DMS 273 treated with DMSO at 0.1 percent for 48 hours (cell line): ENCODE measurements at regions not wholly inside any gene's neighbourhood (a gene's known extent, or its start where the extent isn't known, plus 50 kb on each side); places are given as distances from the start of the nearest gene placed in this dataset.

Experiments used
- DNase-seq: peaks from one replicate; lab custom pipeline; 2025; lab: John Stamatoyannopoulos, UW

DNA sequence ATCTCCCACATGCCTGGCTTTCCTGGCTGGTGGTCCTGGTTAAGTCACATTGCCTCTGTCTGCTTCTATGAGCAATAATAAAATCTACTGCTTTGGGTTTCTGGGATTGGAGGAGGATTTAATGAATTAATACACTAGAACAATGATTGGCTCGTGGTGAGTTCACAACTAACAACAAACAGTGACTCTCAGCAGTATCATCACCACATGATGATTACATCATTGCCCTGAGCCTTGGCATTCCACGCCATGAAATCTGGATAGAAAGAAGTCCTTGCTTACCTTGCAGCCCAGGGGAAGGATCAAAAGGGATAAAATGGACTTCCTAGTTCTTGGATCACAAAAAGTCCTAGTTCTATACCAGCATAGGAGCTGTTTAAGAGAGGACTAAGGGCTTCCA is 1069.0 kb downstream of the VRK1 start:
- no peak for DNase-seq

DNA sequence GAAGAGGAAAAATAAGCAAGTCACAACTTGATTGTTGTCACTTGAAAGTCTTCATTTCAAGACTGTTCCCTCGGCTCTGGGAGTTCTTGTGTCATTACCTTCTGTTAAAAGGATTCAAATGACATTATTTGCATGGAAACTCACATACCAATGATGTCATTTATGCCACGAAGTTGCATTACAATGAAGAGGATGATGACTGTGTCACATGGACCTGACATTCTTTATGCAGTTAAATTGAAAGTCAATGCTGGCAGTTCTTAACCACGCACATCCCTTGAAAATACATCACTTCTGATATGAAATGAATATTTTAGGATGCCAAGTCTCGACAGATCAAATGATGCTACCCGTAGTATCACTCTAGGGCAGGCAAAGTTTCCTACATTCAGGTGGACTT is 1069.5 kb downstream of the VRK1 start:
- no peak for DNase-seq

DNA sequence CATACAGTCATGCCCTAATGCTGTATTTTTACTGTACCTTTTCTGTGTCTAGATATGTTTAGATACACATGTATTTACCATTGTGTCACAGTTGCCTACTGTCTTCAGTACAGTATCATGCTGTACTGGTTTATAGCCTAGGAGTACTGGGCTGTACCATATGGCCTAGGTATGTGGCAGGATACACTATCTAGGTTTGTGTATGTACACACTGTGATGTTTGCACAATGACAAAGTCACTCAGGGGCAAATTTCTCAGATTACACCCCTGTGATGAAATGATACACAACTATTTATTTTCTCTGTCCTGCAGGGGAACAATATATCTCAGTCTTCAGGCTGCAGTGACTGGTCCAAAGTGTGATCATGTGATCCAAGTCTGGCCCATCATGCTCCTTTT is 1076.1 kb downstream of the VRK1 start:
- DNase-seq: no peak

DNA sequence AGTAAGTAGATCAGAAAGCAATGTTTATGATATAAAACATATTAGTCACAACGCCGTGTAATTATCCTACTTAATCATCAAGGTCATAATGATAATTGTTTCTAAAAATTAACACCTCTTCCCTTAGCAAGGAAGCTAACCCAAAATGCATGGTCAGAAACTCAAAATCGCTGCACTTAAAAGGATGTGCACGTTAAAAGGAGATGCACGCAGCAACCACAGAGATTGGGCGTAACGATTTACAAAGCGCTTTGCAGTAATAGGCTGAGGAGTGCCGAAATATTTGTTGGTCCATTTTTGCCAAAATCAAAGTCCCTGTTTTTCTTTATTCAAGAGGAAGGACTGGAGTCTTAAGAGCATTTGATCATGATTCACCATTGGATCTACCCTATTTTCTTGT is 1077.2 kb downstream of the VRK1 start:
- no peak for DNase-seq

DNA sequence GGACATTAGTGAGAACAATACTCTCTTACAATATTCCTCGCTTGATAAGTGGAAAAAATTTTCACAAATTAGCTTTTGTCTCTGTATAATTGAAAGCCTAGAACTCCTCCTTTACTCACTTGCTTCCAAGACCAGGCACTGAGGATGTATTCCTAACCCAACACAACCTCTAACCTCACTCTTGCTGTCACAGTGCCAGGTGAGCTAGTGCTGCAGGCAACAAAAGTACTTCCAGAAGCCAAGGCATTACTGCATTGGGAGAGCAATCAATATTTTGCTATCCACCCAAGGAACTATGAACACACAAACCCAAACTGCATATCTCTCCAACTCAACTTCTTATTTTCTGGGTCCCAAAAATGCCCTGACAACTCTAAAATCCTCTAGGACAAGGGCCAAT is 1081.0 kb downstream of the VRK1 start:
- no peak for DNase-seq

DNA sequence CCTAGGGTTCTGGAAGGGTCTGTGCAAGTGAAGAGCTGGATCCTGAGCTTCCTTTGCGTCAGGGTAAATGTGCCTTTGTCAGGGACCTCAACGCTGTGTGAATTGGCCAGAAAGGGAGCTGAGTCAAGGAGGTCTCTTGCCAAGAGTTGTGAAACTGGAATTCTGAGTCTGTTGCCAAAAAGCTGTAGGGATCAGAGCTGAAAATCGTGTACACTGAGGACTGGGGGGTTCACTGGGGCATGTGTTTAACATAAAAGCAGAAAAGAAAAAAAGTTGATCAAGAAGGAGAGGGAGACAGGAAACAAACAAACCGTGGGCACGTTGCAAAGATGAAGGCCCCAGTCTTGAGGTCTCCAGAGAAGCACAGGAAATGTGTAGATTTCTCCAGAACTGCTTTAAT is 1081.5 kb downstream of the VRK1 start:
- no peak for DNase-seq

DNA sequence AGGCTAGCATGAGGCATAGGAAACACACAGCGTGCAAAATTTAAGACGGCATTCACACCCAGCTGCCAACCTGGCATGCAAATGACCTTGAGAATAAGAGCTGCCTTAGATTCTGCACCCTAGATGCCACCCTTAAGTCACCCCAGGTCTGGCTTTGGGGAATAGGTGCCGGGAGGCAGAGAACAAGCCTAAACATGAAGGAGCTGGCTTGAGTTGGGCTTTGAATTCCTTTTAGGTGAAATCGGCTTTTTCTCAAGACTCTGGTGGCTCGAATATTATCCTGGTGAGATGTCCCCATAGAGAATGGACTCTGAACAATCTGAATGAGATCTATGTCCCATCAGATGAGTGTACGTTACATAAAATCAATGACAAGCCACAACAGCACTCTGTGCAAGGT is 1090.5 kb downstream of the VRK1 start:
- DNase-seq: no peak

DNA sequence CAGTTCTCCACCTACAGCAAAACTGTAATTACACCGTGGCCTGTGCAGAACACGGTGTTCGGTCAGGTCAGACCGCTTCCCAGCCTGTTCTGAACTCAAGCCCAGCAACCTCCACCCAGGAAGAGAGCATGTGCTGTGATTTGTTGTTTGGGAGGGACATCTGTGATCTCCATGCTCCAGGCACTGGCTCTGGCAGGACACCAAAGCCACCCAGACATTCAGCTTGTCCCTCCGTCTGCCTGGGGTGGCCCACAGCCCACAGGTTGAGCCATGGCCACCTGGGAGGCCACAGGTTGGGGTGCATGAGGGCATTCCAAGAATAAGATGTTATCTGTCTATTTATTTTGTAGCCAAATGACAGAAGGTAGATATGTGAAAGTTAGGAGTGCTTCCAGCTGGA is 1091.1 kb downstream of the VRK1 start:
- no peak for DNase-seq

DNA sequence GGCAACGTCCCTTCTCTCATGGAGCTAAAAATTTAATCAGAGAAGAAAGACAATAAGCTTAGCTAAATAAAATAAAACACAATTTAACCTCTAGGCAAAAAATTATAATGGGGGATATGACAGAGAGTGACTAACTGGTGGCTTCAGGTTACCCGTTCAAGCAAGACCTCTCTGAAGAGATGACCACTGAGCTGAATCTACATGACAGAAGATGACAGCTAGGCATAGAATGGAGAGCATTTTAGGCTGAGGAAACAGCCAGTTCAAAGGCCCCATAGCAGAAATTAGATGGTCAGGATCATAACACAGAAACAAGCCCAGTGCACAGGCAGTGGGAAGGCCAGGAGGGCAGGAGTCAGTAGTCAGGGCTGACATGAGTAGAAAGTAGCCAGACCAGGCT is 1094.3 kb downstream of the VRK1 start:
- DNase-seq: no peak

DNA sequence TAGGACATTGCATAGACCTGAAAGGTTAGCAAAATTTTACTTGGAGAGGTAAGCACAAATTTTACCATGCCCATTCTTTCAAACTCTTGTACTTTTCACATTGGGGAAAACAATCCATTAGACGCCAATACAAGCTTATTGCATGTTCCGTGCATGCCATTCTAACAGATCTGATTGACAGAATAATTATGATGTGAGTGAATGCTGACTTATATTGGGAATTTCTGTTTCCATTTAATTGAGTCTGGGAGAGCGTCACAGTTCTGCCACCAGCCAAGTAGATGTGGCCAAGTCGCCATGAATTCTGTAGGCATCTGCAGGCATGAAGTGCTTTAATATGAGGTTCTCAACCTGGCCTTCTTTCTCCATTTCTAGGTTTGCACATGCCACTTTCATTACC is 1097.4 kb downstream of the VRK1 start:
- DNase-seq: no peak

DNA sequence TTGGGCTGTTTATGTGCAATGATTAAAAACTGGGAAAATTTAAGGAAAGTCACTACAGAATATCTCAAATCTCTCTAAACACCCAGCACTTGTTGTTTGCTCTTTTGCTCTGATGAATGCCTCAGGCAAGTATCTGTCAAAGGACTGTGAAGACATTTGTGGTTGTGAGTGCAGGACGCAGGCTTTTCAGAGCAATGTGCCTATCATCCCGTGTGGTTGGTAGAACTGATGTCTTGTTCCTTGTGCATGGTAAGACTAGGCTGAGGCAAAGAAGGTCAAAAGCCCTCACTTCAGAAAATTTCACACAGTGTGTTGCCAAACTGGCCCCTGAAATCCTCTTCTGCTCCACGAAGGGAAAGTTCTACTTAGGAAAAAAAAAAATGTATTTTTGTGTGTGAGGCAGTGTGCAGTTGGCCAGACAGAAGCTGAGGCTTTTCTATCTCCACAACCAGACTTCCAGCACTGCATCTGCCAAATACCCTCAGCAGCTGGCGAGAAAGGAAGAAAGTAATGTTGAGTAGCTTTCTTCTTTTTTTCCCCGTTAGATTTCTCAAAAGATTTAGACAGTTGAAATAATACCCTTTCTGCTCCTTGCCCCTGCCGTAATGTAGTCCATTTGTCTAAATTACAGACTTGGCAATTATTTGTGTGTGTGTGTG is 1103.1 kb downstream of the VRK1 start:
- DNase-seq: no peak

DNA sequence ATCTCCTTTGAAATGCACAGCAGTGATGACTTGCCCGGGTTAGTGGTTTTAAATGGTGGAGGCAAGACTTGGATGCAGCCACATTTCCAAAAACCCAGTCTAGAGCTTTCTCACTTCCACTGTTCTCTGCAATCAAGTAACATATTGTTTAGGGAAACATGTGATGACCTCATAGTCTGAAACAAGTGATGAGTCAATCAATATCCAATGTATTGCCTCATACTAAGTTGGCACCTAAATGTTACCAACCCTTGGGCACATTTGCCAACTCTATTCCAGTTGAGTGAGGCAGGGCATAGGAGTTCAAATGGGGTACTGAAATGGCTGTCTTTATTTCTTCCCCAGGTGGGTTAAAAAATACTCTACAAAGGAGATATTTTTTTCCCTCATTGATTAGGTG is 1105.4 kb downstream of the VRK1 start:
- no peak for DNase-seq

DNA sequence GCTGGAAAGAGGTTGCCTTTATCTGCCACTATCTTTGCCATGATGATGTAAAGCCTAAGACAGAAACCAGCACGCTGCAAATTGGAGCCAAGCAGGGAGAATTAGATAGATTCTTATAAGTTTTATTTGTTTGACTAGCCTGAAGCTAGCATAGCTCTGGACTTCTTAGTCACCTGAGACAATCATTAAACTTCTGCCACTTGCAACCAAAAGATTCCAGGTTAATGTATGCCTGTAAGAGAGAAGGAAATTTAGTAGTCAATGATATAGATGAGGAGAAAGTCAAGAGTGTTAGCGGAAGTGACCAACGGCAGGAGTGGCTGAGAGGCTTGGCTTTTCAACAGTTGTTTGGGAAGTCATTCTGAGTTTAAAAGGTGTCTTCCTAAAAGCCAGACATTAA is 1106.6 kb downstream of the VRK1 start:
- DNase-seq: no peak

DNA sequence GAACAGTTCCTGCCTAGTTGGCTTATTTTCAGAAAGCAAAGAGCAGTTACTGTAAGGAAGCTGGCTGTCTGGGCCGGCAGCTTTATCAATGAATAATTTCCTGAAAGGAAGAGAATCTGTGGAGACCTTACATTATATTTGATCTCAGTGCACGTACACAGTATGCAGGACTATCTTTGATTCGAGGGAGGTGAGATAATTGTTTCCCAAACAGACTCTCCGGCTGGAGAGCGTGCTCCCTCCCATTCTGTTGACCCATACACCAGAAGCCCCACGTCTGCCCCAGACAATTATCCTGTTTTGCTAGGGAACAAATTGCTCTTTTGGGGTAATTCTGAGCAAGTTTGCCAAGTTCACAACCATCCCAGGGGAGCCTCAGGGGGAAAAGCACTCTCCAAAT is 1115.0 kb downstream of the VRK1 start:
- DNase-seq: no peak

DNA sequence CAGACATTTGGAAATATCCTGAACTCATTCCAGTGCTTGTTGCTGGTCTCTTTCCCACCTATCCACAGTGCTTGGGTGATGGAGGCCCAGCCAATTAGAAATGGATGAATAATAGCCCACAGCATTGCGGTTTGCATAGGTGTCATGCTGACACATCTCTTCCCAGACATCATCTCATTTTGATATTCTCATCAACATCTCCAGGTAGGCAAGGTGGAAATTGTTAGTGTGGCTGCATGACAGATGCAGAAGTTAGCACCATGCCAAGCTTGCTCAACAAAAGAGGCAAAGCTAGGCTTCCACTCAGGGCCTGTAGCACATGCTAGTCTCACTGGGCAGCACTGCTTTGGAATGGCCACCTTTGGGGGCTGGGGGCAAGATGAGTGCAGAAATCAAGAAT is 1118.9 kb downstream of the VRK1 start:
- DNase-seq: no peak

DNA sequence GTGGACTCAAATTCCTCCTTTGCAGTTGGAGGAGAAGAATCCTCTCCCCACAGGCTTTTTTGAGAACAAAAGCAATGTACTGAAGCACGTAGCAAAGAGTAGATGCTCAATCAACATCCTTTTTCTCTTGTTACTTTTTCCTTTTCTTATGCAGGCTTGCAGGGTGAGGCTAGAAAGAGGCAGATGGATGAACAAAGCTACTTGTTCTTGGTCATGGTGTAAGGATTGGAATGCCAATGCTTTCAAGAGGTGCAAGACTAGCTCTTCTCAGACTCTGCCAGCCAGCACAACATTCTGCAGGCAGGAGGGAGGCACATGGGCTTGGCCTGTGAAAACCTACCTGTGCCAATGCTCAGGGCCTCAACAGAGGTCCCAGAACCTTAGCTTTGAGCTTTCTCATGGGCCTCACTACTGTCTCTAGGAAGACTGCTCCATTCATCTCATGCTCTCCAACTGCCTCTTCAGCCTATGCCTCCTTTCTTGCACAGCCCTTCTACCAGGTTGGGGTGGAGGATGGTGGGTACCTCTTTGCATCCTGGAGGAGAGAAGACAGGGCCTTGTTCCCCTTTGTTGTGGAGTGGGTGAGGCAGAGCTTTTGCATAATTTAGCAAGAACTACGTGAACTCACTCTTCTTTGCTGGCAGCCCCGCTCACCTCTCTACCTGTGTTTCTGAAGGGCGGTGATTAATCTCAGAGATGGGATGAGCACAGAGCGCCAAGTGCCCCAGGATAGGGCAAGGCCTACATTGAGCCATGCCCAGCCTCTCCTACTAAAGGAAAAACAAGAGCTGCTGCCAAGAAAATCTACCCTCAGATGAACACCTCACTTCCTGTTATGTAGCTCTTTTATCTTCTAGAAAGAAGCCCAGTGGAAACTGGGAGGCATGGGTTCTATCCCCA is 1119.7 kb downstream of the VRK1 start:
- no peak for DNase-seq

DNA sequence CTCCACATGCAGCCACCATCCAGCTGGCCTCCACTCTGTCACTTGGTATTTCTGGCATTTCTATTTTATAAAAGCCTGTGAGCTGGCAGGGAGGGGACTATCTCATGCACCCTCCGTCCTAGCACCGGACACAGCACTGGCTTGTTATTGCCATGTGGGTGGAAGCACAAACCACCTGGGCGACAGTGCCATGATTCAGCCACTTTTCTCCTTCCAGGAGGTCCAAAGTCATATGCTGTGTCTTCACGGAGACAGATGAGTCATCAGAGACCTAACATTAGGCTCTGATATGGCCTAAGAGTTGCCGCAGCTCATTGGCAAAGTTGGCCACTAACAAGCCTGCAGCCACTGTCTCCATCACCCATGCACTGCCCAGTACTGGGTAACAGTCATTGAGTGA is 1123.0 kb downstream of the VRK1 start:
- no peak for DNase-seq

DNA sequence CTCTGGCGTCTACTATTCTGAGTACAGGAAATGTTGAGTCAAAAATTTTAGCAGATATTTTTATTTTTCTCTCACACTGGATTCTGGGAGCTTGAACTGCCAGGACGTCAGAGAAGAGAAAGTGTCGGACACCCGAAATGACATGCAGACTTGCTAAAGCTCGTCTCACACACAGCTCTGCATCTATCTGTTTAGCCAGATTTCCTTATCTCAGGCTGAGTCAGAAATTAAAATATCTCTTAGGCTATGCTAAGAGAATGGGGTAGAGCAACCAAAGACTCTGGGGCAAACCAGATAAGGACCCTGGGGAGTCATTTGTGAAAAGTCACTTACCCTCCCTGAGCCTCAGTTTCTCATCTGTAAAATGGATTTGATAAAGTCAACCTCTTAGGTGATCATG is 1124.1 kb downstream of the VRK1 start:
- no peak for DNase-seq

DNA sequence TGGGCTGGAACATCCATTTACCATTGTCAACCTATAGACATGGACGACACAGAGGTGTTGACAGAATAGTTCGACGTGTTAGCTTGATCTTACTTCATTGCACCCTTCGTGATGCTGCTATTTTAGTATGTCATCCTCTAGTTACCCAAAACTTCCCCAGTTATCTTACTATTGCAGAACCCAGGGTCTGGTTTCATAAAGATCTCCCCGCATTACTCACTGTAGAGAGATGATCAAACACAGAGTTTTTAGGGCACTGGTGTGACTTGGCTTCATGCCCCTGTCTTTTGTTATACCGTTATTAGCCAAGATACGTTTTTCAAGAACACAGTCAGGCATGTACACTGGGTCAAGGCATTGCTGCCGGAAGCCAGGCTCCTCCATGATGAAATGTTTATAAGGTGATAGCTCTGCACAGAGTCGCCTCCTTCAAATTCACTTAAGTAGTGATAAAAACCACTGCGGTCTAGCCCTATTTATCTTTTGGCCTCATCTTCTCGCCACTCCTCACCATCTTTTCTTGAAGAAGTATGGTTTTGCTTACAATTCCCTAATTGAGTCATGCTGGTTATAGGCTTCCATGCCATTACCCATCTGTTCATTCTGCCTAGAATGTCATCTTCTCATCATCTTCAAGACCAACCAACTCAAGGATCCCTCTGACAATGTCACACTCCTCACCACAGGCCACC is 1127.9 kb downstream of the VRK1 start:
- no peak for DNase-seq

DNA sequence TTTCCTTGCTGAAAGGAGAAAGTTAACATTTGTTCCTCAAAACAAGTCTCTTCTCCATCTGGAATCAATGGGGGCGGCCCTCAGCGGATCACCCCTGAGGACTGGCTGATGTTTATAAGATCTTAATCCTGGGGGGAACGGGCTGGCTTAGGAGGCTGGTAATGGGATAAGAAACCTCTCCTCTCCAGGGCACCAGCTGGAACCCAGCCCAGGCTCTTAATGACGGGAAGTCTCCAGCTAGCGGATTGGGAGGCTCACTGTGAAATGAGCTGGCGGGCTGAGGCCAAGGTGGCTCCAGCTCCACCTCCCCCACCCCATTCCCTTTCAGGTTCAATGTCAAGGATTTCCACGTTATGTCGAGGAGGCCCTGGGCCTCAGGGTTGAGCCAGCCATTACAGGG is 1133.0 kb downstream of the VRK1 start:
- DNase-seq: no peak

DNA sequence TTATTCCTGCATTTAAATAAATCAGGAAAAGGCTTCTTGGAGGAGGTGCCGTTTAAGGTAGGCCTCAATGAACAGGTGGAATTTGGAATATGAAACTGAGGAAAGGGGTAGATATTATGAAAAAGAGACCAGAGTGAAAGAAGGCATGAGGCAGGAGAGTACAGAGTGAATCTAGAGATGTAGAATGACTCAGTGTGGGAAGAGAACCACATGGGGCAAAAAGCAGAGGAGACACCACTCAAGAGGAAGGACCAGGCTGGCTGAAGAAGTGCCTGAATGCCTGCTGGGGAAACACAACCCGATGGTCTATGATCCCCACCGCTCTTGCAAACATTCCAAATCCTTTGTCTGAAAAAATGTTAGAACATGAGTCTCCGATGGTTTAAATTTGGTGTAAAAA is 1134.1 kb downstream of the VRK1 start:
- DNase-seq: no peak

DNA sequence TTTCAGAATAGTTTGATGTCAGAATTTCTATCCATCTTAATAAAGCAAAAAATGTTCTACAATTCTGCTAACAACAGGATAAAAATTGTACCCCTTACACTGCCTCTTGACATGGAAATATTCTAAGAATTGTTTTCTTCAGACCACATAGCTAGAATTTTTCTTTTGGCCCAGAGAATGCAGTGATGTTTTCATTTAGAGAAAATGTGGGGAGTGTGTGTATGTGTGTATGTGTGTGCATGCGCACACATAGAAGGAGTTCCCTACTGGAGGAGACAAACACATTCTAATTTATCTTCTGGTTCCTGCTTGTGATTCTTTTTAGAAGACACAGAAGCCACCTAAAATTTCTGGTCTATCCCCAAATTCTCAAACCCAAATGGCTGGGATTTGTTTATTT is 1145.7 kb downstream of the VRK1 start:
- DNase-seq: no peak

DNA sequence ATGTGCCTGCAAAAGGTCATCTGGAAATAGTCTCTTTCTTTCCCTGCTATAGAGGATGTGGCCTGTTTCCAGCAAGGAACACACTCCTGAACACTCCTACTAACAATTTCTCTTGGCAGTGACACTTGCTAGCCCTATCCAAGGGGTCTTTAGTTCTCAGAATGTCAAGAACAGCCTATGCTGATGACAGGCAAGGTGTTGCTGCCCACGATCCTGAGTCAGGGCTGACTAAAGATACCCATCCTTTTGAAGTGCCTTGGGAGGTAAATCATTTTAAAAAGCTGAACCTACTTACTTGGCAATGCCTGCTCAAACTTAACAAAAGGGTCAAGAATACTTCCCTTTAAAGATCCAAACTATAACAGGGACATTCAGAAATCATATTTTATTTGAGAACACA is 1146.4 kb downstream of the VRK1 start:
- no peak for DNase-seq
